ENCODE measurements at regions not wholly inside any gene's neighbourhood (a gene's known extent, or its start where the extent isn't known, plus 50 kb on each side); places are given as distances from the start of the nearest gene placed in this dataset.

DNA sequence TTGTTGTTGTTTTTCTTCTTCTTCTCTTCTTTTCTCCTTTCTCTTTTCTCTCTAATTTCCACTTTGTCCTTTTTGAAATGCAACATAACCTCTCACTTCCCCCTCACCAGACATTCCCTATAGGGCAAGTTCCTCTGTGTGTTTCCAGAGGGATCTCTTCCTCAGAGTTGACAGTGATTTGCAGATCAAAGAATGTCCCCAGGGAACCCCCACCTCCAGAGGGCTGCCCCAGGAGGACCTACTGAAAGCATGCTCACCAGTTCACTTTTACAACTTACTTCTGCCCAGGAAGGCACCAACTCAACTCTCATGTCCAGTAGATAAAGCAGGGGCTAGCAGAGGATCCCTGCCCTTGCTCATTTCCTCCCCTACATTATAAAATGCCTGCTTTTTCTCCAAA, 1648.0 kb downstream of the PCDH9 start:
- TF ChIP-seq MAX (IDR thresholded peaks at IDR 0.05): no peak
- TF ChIP-seq ZNF274 (IDR thresholded peaks at IDR 0.05; ENCODE audit: low read depth, low read length): no peak
- no peak for TF ChIP-seq CBX3 (IDR thresholded peaks at IDR 0.05; ENCODE audit: low read depth)
- TF ChIP-seq SP1 (IDR thresholded peaks at IDR 0.05; ENCODE audit: low read depth): no peak
- no peak for TF ChIP-seq YY1 (IDR thresholded peaks at IDR 0.05; ENCODE audit: extremely low read depth, insufficient replicate concordance, low read depth, low read length)
- TF ChIP-seq, protein P1, sequence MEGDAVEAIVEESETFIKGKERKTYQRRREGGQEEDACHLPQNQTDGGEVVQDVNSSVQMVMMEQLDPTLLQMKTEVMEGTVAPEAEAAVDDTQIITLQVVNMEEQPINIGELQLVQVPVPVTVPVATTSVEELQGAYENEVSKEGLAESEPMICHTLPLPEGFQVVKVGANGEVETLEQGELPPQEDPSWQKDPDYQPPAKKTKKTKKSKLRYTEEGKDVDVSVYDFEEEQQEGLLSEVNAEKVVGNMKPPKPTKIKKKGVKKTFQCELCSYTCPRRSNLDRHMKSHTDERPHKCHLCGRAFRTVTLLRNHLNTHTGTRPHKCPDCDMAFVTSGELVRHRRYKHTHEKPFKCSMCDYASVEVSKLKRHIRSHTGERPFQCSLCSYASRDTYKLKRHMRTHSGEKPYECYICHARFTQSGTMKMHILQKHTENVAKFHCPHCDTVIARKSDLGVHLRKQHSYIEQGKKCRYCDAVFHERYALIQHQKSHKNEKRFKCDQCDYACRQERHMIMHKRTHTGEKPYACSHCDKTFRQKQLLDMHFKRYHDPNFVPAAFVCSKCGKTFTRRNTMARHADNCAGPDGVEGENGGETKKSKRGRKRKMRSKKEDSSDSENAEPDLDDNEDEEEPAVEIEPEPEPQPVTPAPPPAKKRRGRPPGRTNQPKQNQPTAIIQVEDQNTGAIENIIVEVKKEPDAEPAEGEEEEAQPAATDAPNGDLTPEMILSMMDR (IDR thresholded peaks at IDR 0.05 in 2 of 3, conservative IDR thresholded peaks at IDR 0.05 in 1 of 3; ENCODE audit: borderline replicate concordance in 1 of 3, insufficient read depth in 1 of 3, low read depth in 2 of 3, low read length in 2 of 3): no peak
- TF ChIP-seq POLR2A (IDR thresholded peaks at IDR 0.05; ENCODE audit: borderline replicate concordance, extremely low read depth, insufficient read depth, insufficient read length): no peak
- no peak for TF ChIP-seq POLR2AphosphoS5 (IDR thresholded peaks at IDR 0.05; ENCODE audit: low read depth, low read length)
- TF ChIP-seq, protein P2, sequence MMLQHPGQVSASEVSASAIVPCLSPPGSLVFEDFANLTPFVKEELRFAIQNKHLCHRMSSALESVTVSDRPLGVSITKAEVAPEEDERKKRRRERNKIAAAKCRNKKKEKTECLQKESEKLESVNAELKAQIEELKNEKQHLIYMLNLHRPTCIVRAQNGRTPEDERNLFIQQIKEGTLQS (IDR thresholded peaks at IDR 0.05): no peak
- TF ChIP-seq REST (IDR thresholded peaks at IDR 0.05; ENCODE audit: low read depth): no peak
- TF ChIP-seq EZH2 (IDR thresholded peaks at IDR 0.05): no peak
- no peak for TF ChIP-seq JUND (IDR thresholded peaks at IDR 0.05)
- no peak for TF ChIP-seq CEBPB (IDR thresholded peaks at IDR 0.05; ENCODE audit: low read depth)

Measured in HCT116 (cell line).